OCI-LY1 (cell line): ENCODE measurements at regions not wholly inside any gene's neighbourhood (a gene's known extent, or its start where the extent isn't known, plus 50 kb on each side); places are given as distances from the start of the nearest gene placed in this dataset.

Experiments used
- H2AFZ ChIP-seq: fragments of 200-600 bp; sonication (generic), shearing (Covaris generic); 2 replicates; pipeline ENCODE4 v1.6.0; 2014; ENCODE audit warnings: antibody characterized with exemption, mild to moderate bottlenecking, low read length
- H3F3A ChIP-seq: fragments of 200-600 bp; sonication (generic), shearing (Covaris generic); 2 replicates; pipeline ENCODE4 v1.6.0; 2014; ENCODE audit warnings: mild to moderate bottlenecking, antibody characterized with exemption, low read length, moderate library complexity; ENCODE audit not compliant: insufficient read depth
- H3K27ac ChIP-seq: fragments of 200-600 bp; sonication (generic); 2 replicates; pipeline ENCODE4 v1.5.1; 2014; ENCODE audit warnings: low read length, mixed run types, mild to moderate bottlenecking, low read depth; ENCODE audit not compliant: poor library complexity, severe bottlenecking
- H3K27me3 ChIP-seq: fragments of 200-600 bp; sonication (generic); 2 replicates; pipeline ENCODE4 v1.6.0; 2014; ENCODE audit warnings: antibody characterized with exemption, mild to moderate bottlenecking, low read length, moderate library complexity; ENCODE audit not compliant: insufficient read depth
- H3K36me3 ChIP-seq: fragments of 200-600 bp; sonication (generic); 2 replicates; pipeline ENCODE4 v1.6.1; 2014; ENCODE audit warnings: mild to moderate bottlenecking, antibody characterized with exemption, low read length, moderate library complexity, mixed read lengths; ENCODE audit not compliant: insufficient read depth
- H3K4me1 ChIP-seq: fragments of 200-600 bp; sonication (generic); 2 replicates; pipeline ENCODE4 v1.5.1; 2014; ENCODE audit warnings: mild to moderate bottlenecking, low read length, moderate library complexity; ENCODE audit not compliant: insufficient read depth, severe bottlenecking
- H3K4me2 ChIP-seq: fragments of 200-600 bp; sonication (generic), shearing (Covaris generic); 2 replicates; pipeline ENCODE4 v1.6.1; 2014; ENCODE audit warnings: low read length
- H3K4me3 ChIP-seq: fragments of 200-600 bp; sonication (generic); 2 replicates; pipeline ENCODE4 v1.5.1; 2014; ENCODE audit warnings: low read length, low read depth, mild to moderate bottlenecking, mixed read lengths; ENCODE audit not compliant: poor library complexity, severe bottlenecking
- H3K79me2 ChIP-seq: fragments of 200-600 bp; shearing (Covaris generic); 2 replicates; pipeline ENCODE4 v1.6.1; 2016; ENCODE audit warnings: mixed run types, low read length, mixed read lengths; ENCODE audit not compliant: insufficient read depth
- H3K9ac ChIP-seq: fragments of 200-600 bp; sonication (generic), shearing (Covaris generic); 2 replicates; pipeline ENCODE4 v1.6.1; 2014; ENCODE audit warnings: mild to moderate bottlenecking, low read length, mixed read lengths
- H3K9me2 ChIP-seq: fragments of 200-600 bp; sonication (generic), shearing (Covaris generic); 2 replicates; pipeline ENCODE4 v1.6.1; 2014; ENCODE audit warnings: low read depth, mild to moderate bottlenecking, low read length, mixed read lengths
- H3K9me3 ChIP-seq: fragments of 200-600 bp; shearing (Covaris generic); 2 replicates; pipeline ENCODE4 v1.6.1; 2014; ENCODE audit warnings: low read length, mixed read lengths
- H4K20me1 ChIP-seq: fragments of 200-600 bp; sonication (generic), shearing (Covaris generic); 2 replicates; pipeline ENCODE4 v1.6.0; 2016; ENCODE audit warnings: mild to moderate bottlenecking, low read length; ENCODE audit not compliant: insufficient read depth
- CTCF ChIP-seq: fragments of 200-600 bp; sonication (generic), shearing (Covaris generic); IDR thresholded peaks from 2 replicates; pipeline ENCODE4 v1.5.1; 2017; ENCODE audit warnings: mild to moderate bottlenecking, antibody characterized with exemption, low read length, moderate library complexity, mixed read lengths
- EZH2 ChIP-seq: fragments of 200-600 bp; sonication (generic), shearing (Covaris generic); IDR thresholded peaks from 2 replicates; pipeline ENCODE4 v1.8.0; 2017; ENCODE audit warnings: borderline replicate concordance, mixed run types, mild to moderate bottlenecking, antibody characterized with exemption, low read length, moderate library complexity, mixed read lengths

DNA sequence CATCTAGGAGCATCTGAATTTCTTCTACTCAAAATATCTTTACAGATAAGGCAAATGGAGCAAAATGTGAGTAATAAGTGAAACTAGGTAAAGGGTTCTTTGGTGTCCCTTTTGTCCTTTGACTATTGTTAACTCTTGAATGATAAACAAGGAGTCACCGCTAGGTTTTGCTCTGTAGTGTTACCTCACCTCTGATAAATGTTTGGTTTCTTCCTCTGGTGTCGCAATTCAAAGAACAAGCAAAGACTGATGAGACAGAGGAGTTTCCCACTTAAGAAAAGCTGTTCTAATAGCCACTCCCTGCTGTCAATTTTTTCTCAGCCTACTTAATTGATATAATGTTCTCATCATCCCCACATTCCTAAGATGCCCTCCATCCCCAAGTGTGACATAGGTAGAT lies 925.9 kb downstream of the IGSF11 start:
- H3K9me2 ChIP-seq: no peaks in the 10 kb centered on the region
- H3K4me3 ChIP-seq: no peak overlapping the region
- H3K9me3 ChIP-seq: no peaks in the 10 kb centered on the region
- H2AFZ ChIP-seq: no peak overlapping the region
- no peak overlapping the region for H3K9ac ChIP-seq
- H3K27ac ChIP-seq: no peak overlapping the region
- no peaks in the 10 kb centered on the region for H3K36me3 ChIP-seq
- no peaks in the 10 kb centered on the region for H3F3A ChIP-seq
- no peaks in the 10 kb centered on the region for H3K27me3 ChIP-seq
- H3K4me1 ChIP-seq: no peaks in the 10 kb centered on the region
- no peak for TF ChIP-seq EZH2
- no peak for TF ChIP-seq CTCF
- H3K79me2 ChIP-seq: no peaks in the 10 kb centered on the region
- H4K20me1 ChIP-seq: no peaks in the 10 kb centered on the region
- H3K4me2 ChIP-seq: no peak overlapping the region

- H2AFZ ChIP-seq: no peak overlapping the region
- no peaks in the 10 kb centered on the region for H3K36me3 ChIP-seq
- H3K4me1 ChIP-seq: no peaks in the 10 kb centered on the region
Measured at GRCh38 chr3:118110211-118110610, 924.4 kb downstream of the IGSF11 start.

GRCh38 chr3:118116991-118117390 lies 917.7 kb downstream of the IGSF11 start:
- H4K20me1 ChIP-seq: no peaks in the 10 kb centered on the region
- no peak overlapping the region for H3K27ac ChIP-seq
- no peak overlapping the region for H3K9ac ChIP-seq

More at GRCh38 chr3:118110211-118110610, 924.4 kb downstream of the IGSF11 start:
- Histone ChIP-seq H4K20me1 (no peaks in the 10 kb centered on the region), H3K9me2 (no peaks in the 10 kb centered on the region), H3K27me3 (no peaks in the 10 kb centered on the region), H3K27ac (no peak overlapping the region), H3K9ac (no peak overlapping the region), H3F3A (no peaks in the 10 kb centered on the region), H3K9me3 (no peaks in the 10 kb centered on the region), H3K79me2 (no peaks in the 10 kb centered on the region), H3K4me2 (no peak overlapping the region), H3K4me3 (no peak overlapping the region)
- TF ChIP-seq CTCF (no peak), EZH2 (no peak)

More at GRCh38 chr3:118116991-118117390, 917.7 kb downstream of the IGSF11 start:
- no peaks in the 10 kb centered on the region for H3K36me3 ChIP-seq
- no peak overlapping the region for H2AFZ ChIP-seq
- H3K4me3 ChIP-seq: no peak overlapping the region
- no peaks in the 10 kb centered on the region for H3K4me1 ChIP-seq
- H3K9me3 ChIP-seq: no peaks in the 10 kb centered on the region
- H3K9me2 ChIP-seq: no peaks in the 10 kb centered on the region
- TF ChIP-seq EZH2 (no peak), CTCF (no peak)
- no peak overlapping the region for H3K4me2 ChIP-seq
- no peaks in the 10 kb centered on the region for H3K79me2 ChIP-seq
- no peaks in the 10 kb centered on the region for H3F3A ChIP-seq
- no peaks in the 10 kb centered on the region for H3K27me3 ChIP-seq
